DMS114 treated with DMSO at 0.1 percent for 48 hours (cell line): ENCODE measurements at regions not wholly inside any gene's neighbourhood (a gene's known extent, or its start where the extent isn't known, plus 50 kb on each side); places are given as distances from the start of the nearest gene placed in this dataset.

Experiments
- DNase-seq: peaks from one replicate; lab custom pipeline; 2025; ENCODE audit not compliant: unreplicated experiment; lab: John Stamatoyannopoulos, UW

- no peak for DNase-seq
Observed at GRCh38 chr5:124440471-124440870, 306.0 kb downstream of the ZNF608 start.

- no peak for DNase-seq
Observed at GRCh38 chr5:124439609-124440008, 306.8 kb downstream of the ZNF608 start.

GRCh38 chr5:124438903-124439281 lies 307.5 kb downstream of the ZNF608 start:
- no peak for DNase-seq

- no peak for DNase-seq
Observed at GRCh38 chr5:124438026-124438902, 308.2 kb downstream of the ZNF608 start.

- DNase-seq, result no peak
Observed at GRCh38 chr5:124436294-124436693, 310.1 kb downstream of the ZNF608 start.

- DNase-seq, result no peak
Observed at GRCh38 chr5:124433170-124433569, 313.3 kb downstream of the ZNF608 start.

GRCh38 chr5:124421584-124421983 lies 324.9 kb downstream of the ZNF608 start:
- DNase-seq, result no peak

- no peak for DNase-seq
Observed at GRCh38 chr5:124420952-124421351, 325.5 kb downstream of the ZNF608 start.

- DNase-seq, result no peak
Observed at GRCh38 chr5:124419531-124419930, 326.9 kb downstream of the ZNF608 start.

- DNase-seq, result no peak
Observed at GRCh38 chr5:124418390-124418789, 328.0 kb downstream of the ZNF608 start.

- no peak for DNase-seq
Observed at GRCh38 chr5:124417196-124417595, 329.2 kb downstream of the ZNF608 start.

GRCh38 chr5:124416627-124417026 lies 329.8 kb downstream of the ZNF608 start:
- DNase-seq, result no peak

- no peak for DNase-seq
Observed at GRCh38 chr5:124414973-124415372, 331.5 kb downstream of the ZNF608 start.

- DNase-seq, result no peak
Observed at GRCh38 chr5:124410539-124411488, 335.6 kb downstream of the ZNF608 start.

GRCh38 chr5:124408738-124409453 lies 337.5 kb downstream of the ZNF608 start:
- DNase-seq, result no peak

GRCh38 chr5:124404796-124405195 lies 341.6 kb downstream of the ZNF608 start:
- DNase-seq, result no peak

- DNase-seq, result no peak
Observed at GRCh38 chr5:124403281-124403680, 343.2 kb downstream of the ZNF608 start.

GRCh38 chr5:124402144-124402581 lies 344.3 kb downstream of the ZNF608 start:
- no peak for DNase-seq

GRCh38 chr5:124401476-124402143 lies 344.8 kb downstream of the ZNF608 start:
- DNase-seq, result no peak

GRCh38 chr5:124399426-124399961 lies 346.9 kb downstream of the ZNF608 start:
- DNase-seq, result no peak
